ENCODE measurements at regions not wholly inside any gene's neighbourhood (a gene's known extent, or its start where the extent isn't known, plus 50 kb on each side); places are given as distances from the start of the nearest gene placed in this dataset.

GRCh38 chr17:65433592-65433991, 127.9 kb downstream of the AXIN2 start:
- TF ChIP-seq CTCF (conservative IDR thresholded peaks at IDR 0.05 in 1 of 2, IDR thresholded peaks at IDR 0.05 in 1 of 2; ENCODE audit: low read depth in 1 of 2, low read length in 2 of 2) (no peak), EZH2 (IDR thresholded peaks at IDR 0.05; ENCODE audit: low read length, missing control alignments) (no peak)

GRCh38 chr17:65433157-65433556, 128.3 kb downstream of the AXIN2 start:
- H3K79me2 ChIP-seq (ENCODE audit: control insufficient read depth, insufficient read depth, low read length), result no peaks in the 10 kb centered on the region
- no peaks in the 10 kb centered on the region for H4K20me1 ChIP-seq (ENCODE audit: control insufficient read depth, extremely low read depth, insufficient read depth, low read length)
- no peak overlapping the region for H3K4me2 ChIP-seq (ENCODE audit: extremely low read depth, insufficient read depth, low read length)
- DNase-seq (ENCODE audit: low read depth in 2 of 2), result no peak
- H3K4me1 ChIP-seq (ENCODE audit: control insufficient read depth, extremely low read depth, insufficient read depth, low read length), result no peaks in the 10 kb centered on the region
- H3K9me3 ChIP-seq (ENCODE audit: control insufficient read depth, insufficient read depth, low read depth, low read length), result no peaks in the 10 kb centered on the region
- no peak overlapping the region for H3K9ac ChIP-seq (ENCODE audit: insufficient read depth, low read length)
- TF ChIP-seq EZH2 (IDR thresholded peaks at IDR 0.05; ENCODE audit: low read length, missing control alignments) (no peak), CTCF (conservative IDR thresholded peaks at IDR 0.05 in 1 of 2, IDR thresholded peaks at IDR 0.05 in 1 of 2; ENCODE audit: low read depth in 1 of 2, low read length in 2 of 2) (no peak)
- H3K27ac ChIP-seq (ENCODE audit: insufficient read depth, low read length), result no peak overlapping the region
- no peaks in the 10 kb centered on the region for H3K27me3 ChIP-seq (ENCODE audit: control insufficient read depth, insufficient read depth, low read length)
- H3K36me3 ChIP-seq (ENCODE audit: control insufficient read depth, insufficient read depth, low read length), result no peaks in the 10 kb centered on the region
- H3K4me3 ChIP-seq (replicated peaks in 1 of 4; ENCODE audit: control extremely low read depth in 1 of 4, insufficient read depth in 1 of 4, low read depth in 3 of 4, low read length in 4 of 4), result no peak overlapping the region
- no peak overlapping the region for H2AFZ ChIP-seq (ENCODE audit: low read length)

More at GRCh38 chr17:65433592-65433991, 127.9 kb downstream of the AXIN2 start:
- Histone ChIP-seq H3K4me3 (replicated peaks in 1 of 4; ENCODE audit: control extremely low read depth in 1 of 4, insufficient read depth in 1 of 4, low read depth in 3 of 4, low read length in 4 of 4) (no peak overlapping the region), H4K20me1 (ENCODE audit: control insufficient read depth, extremely low read depth, insufficient read depth, low read length) (no peaks in the 10 kb centered on the region), H3K9me3 (ENCODE audit: control insufficient read depth, insufficient read depth, low read depth, low read length) (no peaks in the 10 kb centered on the region), H3K27ac (ENCODE audit: insufficient read depth, low read length) (no peak overlapping the region), H3K79me2 (ENCODE audit: control insufficient read depth, insufficient read depth, low read length) (no peaks in the 10 kb centered on the region), H3K4me2 (ENCODE audit: extremely low read depth, insufficient read depth, low read length) (no peak overlapping the region), H2AFZ (ENCODE audit: low read length) (no peak overlapping the region), H3K27me3 (ENCODE audit: control insufficient read depth, insufficient read depth, low read length) (no peaks in the 10 kb centered on the region), H3K9ac (ENCODE audit: insufficient read depth, low read length) (no peak overlapping the region), H3K4me1 (ENCODE audit: control insufficient read depth, extremely low read depth, insufficient read depth, low read length) (no peaks in the 10 kb centered on the region), H3K36me3 (ENCODE audit: control insufficient read depth, insufficient read depth, low read length) (no peaks in the 10 kb centered on the region)
- DNase-seq (ENCODE audit: low read depth in 2 of 2), result peak in 1 of 2 donors; percentile 74

- H3K4me1 ChIP-seq (ENCODE audit: control insufficient read depth, extremely low read depth, insufficient read depth, low read length), result no peaks in the 10 kb centered on the region
- no peak overlapping the region for H2AFZ ChIP-seq (ENCODE audit: low read length)
- H3K27ac ChIP-seq (ENCODE audit: insufficient read depth, low read length), result no peak overlapping the region
- H3K36me3 ChIP-seq (ENCODE audit: control insufficient read depth, insufficient read depth, low read length), result no peaks in the 10 kb centered on the region
- no peak overlapping the region for H3K4me2 ChIP-seq (ENCODE audit: extremely low read depth, insufficient read depth, low read length)
- no peaks in the 10 kb centered on the region for H3K27me3 ChIP-seq (ENCODE audit: control insufficient read depth, insufficient read depth, low read length)
- no peak overlapping the region for H3K9ac ChIP-seq (ENCODE audit: insufficient read depth, low read length)
- no peak overlapping the region for H3K4me3 ChIP-seq (replicated peaks in 1 of 4; ENCODE audit: control extremely low read depth in 1 of 4, insufficient read depth in 1 of 4, low read depth in 3 of 4, low read length in 4 of 4)
- H3K79me2 ChIP-seq (ENCODE audit: control insufficient read depth, insufficient read depth, low read length), result no peaks in the 10 kb centered on the region
- no peak for DNase-seq (ENCODE audit: low read depth in 2 of 2)
- no peaks in the 10 kb centered on the region for H4K20me1 ChIP-seq (ENCODE audit: control insufficient read depth, extremely low read depth, insufficient read depth, low read length)
- no peak for TF ChIP-seq CTCF (conservative IDR thresholded peaks at IDR 0.05 in 1 of 2, IDR thresholded peaks at IDR 0.05 in 1 of 2; ENCODE audit: low read depth in 1 of 2, low read length in 2 of 2)
- TF ChIP-seq EZH2 (IDR thresholded peaks at IDR 0.05; ENCODE audit: low read length, missing control alignments), result no peak
- no peaks in the 10 kb centered on the region for H3K9me3 ChIP-seq (ENCODE audit: control insufficient read depth, insufficient read depth, low read depth, low read length)
Observed at GRCh38 chr17:65431116-65431515, 130.3 kb downstream of the AXIN2 start.

Measured in fibroblast of lung (primary cell).